Colonic mucosa (tissue), 4 donors: ENCODE measurements at regions not wholly inside any gene's neighbourhood (a gene's known extent, or its start where the extent isn't known, plus 50 kb on each side); places are given as distances from the start of the nearest gene placed in this dataset.

Experiments
- DNase-seq: peaks from one replicate; pipeline ENCODE4 v3.0.0-alpha.2; 2020
- H3K27ac ChIP-seq: fragments of 200-600 bp; one replicate; pipeline ENCODE4 v1.8.0; 2021
- H3K27me3 ChIP-seq: fragments of 200-600 bp; one replicate; pipeline ENCODE4 v1.8.0; 2021
- H3K36me3 ChIP-seq: fragments of 200-600 bp; one replicate; pipeline ENCODE4 v1.8.0; 2021
- H3K4me1 ChIP-seq: fragments of 200-600 bp; one replicate; pipeline ENCODE4 v1.8.0; 2021; ENCODE audit warnings: mild to moderate bottlenecking
- H3K4me3 ChIP-seq: fragments of 200-600 bp; one replicate; pipeline ENCODE4 v1.8.0; 2021
- H3K9ac ChIP-seq, 2 donors: one replicate each; pipeline ENCODE4 v1.7.0; 2013; ENCODE audit warnings: control low read depth in 2 of 2, low read depth in 2 of 2, low read length in 2 of 2
- H3K9me3 ChIP-seq: fragments of 200-600 bp; one replicate; pipeline ENCODE4 v1.8.0; 2021
- intact Hi-C: fragments of 100-400 bp; cut with DNase I; formaldehyde crosslinking; loops from one replicate; pipeline ENCODE4 v1.14.1; 2022
- TF ChIP-seq, protein P1 (sequence below): fragments of 200-600 bp; IDR thresholded peaks from one replicate; pipeline ENCODE4 v1.8.0; 2022; ENCODE audit warnings: antibody characterized with exemption, mild to moderate bottlenecking
- donor health status: healthy.
- donor health status: DM: no; HTN: no; CAD: no.
- donor health status: DM: no; HTN: no; CAD: no.

DNA sequence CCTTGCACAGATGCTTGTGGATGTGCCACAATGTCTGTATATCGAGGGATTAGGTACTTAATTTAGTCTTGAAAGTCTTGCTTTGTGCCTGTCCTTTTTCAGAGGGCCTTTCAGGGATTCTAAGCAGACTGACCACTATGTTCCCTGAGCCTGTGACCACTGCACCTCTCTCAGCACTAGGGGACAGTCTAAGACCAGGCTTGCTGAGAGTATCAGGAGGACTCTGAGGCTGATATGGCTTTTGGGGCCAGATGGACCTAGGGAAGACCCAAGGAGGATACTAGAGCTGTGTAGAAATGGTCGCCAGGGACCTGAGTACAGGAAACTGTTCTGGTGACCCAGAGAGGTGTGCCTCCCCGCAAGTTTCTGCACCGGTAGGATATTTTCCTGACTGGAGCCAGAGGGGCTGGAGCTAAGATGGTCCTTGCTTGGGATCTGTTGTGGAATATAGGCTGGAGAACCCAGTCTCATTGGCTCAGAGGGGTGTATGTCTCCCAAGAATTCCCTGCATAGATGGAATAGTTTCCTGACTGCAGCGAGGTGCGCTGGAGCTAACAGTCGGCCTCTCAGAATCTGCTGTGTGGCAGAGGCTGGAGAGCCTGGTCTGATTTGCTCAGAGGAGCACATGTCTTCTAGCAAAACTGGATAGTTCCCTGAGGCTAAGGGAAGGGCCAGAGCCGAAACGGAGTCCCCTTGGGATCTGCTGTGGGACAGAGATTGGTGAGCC lies 213.2 kb upstream of the DCBLD2 start:
- no peaks in the 10 kb centered on the region for H3K9me3 ChIP-seq
- intact Hi-C loops = no loop called here
- no peak overlapping the region for H3K27ac ChIP-seq
- H3K27me3 ChIP-seq = no peaks in the 10 kb centered on the region
- no peak for DNase-seq
- H3K36me3 ChIP-seq = no peaks in the 10 kb centered on the region
- TF ChIP-seq, protein P1, sequence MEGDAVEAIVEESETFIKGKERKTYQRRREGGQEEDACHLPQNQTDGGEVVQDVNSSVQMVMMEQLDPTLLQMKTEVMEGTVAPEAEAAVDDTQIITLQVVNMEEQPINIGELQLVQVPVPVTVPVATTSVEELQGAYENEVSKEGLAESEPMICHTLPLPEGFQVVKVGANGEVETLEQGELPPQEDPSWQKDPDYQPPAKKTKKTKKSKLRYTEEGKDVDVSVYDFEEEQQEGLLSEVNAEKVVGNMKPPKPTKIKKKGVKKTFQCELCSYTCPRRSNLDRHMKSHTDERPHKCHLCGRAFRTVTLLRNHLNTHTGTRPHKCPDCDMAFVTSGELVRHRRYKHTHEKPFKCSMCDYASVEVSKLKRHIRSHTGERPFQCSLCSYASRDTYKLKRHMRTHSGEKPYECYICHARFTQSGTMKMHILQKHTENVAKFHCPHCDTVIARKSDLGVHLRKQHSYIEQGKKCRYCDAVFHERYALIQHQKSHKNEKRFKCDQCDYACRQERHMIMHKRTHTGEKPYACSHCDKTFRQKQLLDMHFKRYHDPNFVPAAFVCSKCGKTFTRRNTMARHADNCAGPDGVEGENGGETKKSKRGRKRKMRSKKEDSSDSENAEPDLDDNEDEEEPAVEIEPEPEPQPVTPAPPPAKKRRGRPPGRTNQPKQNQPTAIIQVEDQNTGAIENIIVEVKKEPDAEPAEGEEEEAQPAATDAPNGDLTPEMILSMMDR = no peak
- H3K9ac ChIP-seq = no peak overlapping the region
- H3K4me1 ChIP-seq = no peaks in the 10 kb centered on the region
- no peak overlapping the region for H3K4me3 ChIP-seq

DNA sequence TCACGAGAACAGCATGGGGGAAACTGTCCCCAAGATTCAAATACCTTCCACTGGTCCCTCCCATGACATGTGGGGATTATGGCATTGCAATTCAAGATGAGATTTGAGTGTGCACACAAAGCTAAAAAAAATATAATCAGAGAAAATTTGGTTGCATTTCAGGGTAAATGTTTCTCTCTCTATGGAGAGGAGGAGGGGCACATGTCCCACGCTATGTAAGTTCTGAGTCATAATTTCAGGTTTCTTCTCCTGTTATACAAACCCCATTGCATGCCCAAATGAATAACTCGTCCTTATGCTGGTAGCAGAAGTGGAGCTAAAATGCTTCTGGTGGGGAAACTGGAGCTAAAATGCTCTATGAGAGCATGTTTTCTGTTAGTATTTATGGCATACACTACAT lies 209.7 kb upstream of the DCBLD2 start:
- Histone ChIP-seq H3K9ac (no peak overlapping the region), H3K9me3 (no peaks in the 10 kb centered on the region), H3K27me3 (no peaks in the 10 kb centered on the region), H3K4me1 (no peaks in the 10 kb centered on the region), H3K27ac (no peak overlapping the region), H3K36me3 (no peaks in the 10 kb centered on the region), H3K4me3 (no peak overlapping the region)
- no peak for DNase-seq
- TF ChIP-seq, protein P1 = no peak
- intact Hi-C loops = no loop called here

GRCh38 chr3:99110401-99110800 lies 208.9 kb upstream of the DCBLD2 start:
- H3K4me1 ChIP-seq = no peaks in the 10 kb centered on the region

DNA sequence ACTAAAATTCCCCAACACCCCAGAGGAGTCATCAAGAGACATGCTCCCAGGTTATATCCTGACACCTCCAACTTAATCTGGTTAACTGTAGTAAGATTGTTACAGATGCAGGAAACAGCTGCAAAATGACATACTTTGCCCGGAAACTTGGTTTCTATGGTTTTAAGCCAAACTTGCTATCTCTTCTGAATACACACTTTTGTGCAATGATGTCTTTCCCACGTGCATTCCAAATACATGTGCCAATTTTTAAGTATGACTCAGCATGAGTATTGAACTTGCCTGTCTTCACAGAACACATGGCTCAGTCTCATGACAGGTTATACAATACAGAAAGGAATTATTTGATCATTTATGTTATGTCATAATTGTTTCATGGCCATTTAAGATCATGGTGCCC lies 207.0 kb upstream of the DCBLD2 start:
- H3K9me3 ChIP-seq = no peaks in the 10 kb centered on the region
- H3K9ac ChIP-seq = no peak overlapping the region
- no peak overlapping the region for H3K4me3 ChIP-seq
- H3K27me3 ChIP-seq = no peaks in the 10 kb centered on the region
- H3K27ac ChIP-seq = no peak overlapping the region
- no peak for DNase-seq
- TF ChIP-seq, protein P1 = no peak
- intact Hi-C loops = no loop called here
- H3K4me1 ChIP-seq = no peaks in the 10 kb centered on the region
- H3K36me3 ChIP-seq = no peaks in the 10 kb centered on the region

More at GRCh38 chr3:99110401-99110800, 208.9 kb upstream of the DCBLD2 start:
- Histone ChIP-seq H3K27me3 (no peaks in the 10 kb centered on the region), H3K9me3 (no peaks in the 10 kb centered on the region), H3K27ac (no peak overlapping the region), H3K9ac (no peak overlapping the region), H3K36me3 (no peaks in the 10 kb centered on the region), H3K4me3 (no peak overlapping the region)
- DNase-seq = no peak
- TF ChIP-seq, protein P1 = no peak
- intact Hi-C loops = no loop called here

DNA sequence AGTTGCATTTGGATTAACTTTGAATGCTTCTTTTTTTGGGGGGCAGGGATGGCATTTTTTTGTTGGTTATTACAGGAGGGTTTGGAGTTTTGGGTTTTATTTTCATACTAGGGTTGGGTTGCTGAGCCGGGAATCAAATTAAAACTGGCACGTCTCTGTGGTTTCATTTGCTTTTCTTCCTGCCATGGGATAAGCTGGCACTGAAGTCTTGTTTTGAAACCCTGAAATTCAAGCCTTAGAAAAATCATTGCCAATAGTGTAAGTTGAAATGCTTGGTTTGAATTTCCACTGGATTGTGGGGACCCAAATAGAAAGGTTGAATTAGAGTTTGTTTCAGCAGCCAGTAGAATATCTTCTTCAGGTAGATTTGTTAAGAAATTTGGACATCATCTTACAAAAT lies 193.1 kb upstream of the DCBLD2 start:
- H3K9me3 ChIP-seq = no peaks in the 10 kb centered on the region
- no peaks in the 10 kb centered on the region for H3K27me3 ChIP-seq
- H3K36me3 ChIP-seq = no peaks in the 10 kb centered on the region
- no peak overlapping the region for H3K9ac ChIP-seq
- TF ChIP-seq, protein P1 = no peak
- no peak overlapping the region for H3K4me3 ChIP-seq
- H3K27ac ChIP-seq = no peak overlapping the region
- intact Hi-C loops = no loop called here
- no peak for DNase-seq
- H3K4me1 ChIP-seq = no peaks in the 10 kb centered on the region
